ENCODE measurements at regions not wholly inside any gene's neighbourhood (a gene's known extent, or its start where the extent isn't known, plus 50 kb on each side); places are given as distances from the start of the nearest gene placed in this dataset.

DNA sequence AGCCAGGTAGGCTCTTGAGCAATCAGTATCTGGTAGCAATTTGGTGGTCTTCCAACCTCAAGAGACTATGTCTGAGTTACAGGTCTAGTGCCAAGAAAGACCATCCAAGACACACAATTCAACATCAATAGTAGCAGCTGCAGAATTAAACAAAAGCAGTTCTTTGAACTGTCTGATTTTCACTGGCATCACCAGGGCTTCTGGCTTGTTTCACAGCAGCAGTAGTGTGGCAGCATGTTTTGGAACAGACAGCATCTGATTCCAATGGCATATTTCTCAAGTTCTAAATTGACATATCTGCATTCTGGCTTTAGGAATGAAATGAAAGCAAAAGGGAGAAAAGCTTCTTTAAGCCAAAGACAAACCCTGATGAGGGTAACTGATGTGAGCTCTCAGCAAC lies 334.7 kb upstream of the PRMT6 start:
- Histone ChIP-seq H3K4me3 (no peak overlapping the region), H3K36me3 (no peaks in the 10 kb centered on the region), H3K27ac (no peak overlapping the region), H3K9me3 (no peaks in the 10 kb centered on the region), H3K4me1 (ENCODE audit: insufficient read depth) (no peaks in the 10 kb centered on the region), H3K27me3 (no peaks in the 10 kb centered on the region)
- intact Hi-C loops (cut with DNase I) = no loop called here
- no peak for DNase-seq
- TF ChIP-seq, protein P1, sequence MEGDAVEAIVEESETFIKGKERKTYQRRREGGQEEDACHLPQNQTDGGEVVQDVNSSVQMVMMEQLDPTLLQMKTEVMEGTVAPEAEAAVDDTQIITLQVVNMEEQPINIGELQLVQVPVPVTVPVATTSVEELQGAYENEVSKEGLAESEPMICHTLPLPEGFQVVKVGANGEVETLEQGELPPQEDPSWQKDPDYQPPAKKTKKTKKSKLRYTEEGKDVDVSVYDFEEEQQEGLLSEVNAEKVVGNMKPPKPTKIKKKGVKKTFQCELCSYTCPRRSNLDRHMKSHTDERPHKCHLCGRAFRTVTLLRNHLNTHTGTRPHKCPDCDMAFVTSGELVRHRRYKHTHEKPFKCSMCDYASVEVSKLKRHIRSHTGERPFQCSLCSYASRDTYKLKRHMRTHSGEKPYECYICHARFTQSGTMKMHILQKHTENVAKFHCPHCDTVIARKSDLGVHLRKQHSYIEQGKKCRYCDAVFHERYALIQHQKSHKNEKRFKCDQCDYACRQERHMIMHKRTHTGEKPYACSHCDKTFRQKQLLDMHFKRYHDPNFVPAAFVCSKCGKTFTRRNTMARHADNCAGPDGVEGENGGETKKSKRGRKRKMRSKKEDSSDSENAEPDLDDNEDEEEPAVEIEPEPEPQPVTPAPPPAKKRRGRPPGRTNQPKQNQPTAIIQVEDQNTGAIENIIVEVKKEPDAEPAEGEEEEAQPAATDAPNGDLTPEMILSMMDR (IDR thresholded peaks at IDR 0.05) = no peak
- no peak for TF ChIP-seq EP300 (IDR thresholded peaks at IDR 0.05)
- TF ChIP-seq POLR2A (IDR thresholded peaks at IDR 0.05) = no peak

GRCh38 chr1:106722466-106722865 lies 334.0 kb upstream of the PRMT6 start:
- Histone ChIP-seq H3K27ac (no peak overlapping the region), H3K4me1 (ENCODE audit: insufficient read depth) (no peaks in the 10 kb centered on the region), H3K9me3 (no peaks in the 10 kb centered on the region), H3K27me3 (no peaks in the 10 kb centered on the region), H3K4me3 (no peak overlapping the region), H3K36me3 (no peaks in the 10 kb centered on the region)
- DNase-seq = no peak
- 0 to 28% (median 0%) methylated on average over 1 of the region's 1 CpG for WGBS, 3 donors
- intact Hi-C loops (cut with DNase I) = no loop called here
- TF ChIP-seq, protein P1 (IDR thresholded peaks at IDR 0.05) = no peak
- no peak for TF ChIP-seq POLR2A (IDR thresholded peaks at IDR 0.05)
- no peak for TF ChIP-seq EP300 (IDR thresholded peaks at IDR 0.05)

DNA sequence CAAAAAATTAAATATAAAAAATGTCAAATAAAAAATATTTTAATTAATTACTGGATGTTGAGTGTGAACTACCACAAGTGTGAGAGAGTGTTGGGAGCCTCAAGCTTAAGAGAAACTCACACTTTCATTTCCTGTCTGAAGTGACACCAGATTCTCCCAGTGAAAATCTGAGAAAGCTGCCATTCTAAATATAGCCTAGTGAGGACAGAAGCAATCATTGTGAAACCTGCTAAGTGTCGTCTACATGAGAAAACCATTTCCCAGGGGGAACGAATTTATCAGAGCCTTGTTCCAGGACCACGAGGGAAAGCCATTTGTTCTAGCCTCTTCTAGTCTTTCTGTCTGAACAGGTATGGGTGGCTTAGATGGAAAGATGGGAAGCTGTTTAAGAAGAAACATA lies 329.3 kb upstream of the PRMT6 start:
- no peaks in the 10 kb centered on the region for H3K27me3 ChIP-seq
- H3K4me1 ChIP-seq (ENCODE audit: insufficient read depth) = no peaks in the 10 kb centered on the region
- H3K9me3 ChIP-seq = no peaks in the 10 kb centered on the region
- no peaks in the 10 kb centered on the region for H3K36me3 ChIP-seq
- TF ChIP-seq, protein P1 (IDR thresholded peaks at IDR 0.05) = no peak
- intact Hi-C loops (cut with DNase I) = no loop called here
- H3K4me3 ChIP-seq = no peak overlapping the region
- no peak for DNase-seq
- no peak overlapping the region for H3K27ac ChIP-seq
- 34 to 43% (median 35%) methylated on average over 3 of the region's 3 CpGs for WGBS, 3 donors

- no peaks in the 10 kb centered on the region for H3K36me3 ChIP-seq
- TF ChIP-seq EP300 (IDR thresholded peaks at IDR 0.05) (no peak), POLR2A (IDR thresholded peaks at IDR 0.05) (no peak)
- TF ChIP-seq, protein P1 (IDR thresholded peaks at IDR 0.05) = no peak
- H3K4me1 ChIP-seq (ENCODE audit: insufficient read depth) = no peaks in the 10 kb centered on the region
- H3K4me3 ChIP-seq = no peak overlapping the region
- DNase-seq = no peak
- H3K27me3 ChIP-seq = no peaks in the 10 kb centered on the region
- intact Hi-C loops (cut with DNase I) = no loop called here
- 8 to 18% (median 14%) methylated on average over 2 of the region's 2 CpGs for WGBS, 3 donors
- H3K27ac ChIP-seq = no peak overlapping the region
- H3K9me3 ChIP-seq = no peaks in the 10 kb centered on the region
These were observed 309.9 kb upstream of the PRMT6 start for GRCh38 chr1:106746448-106747085.
